ENCODE measurements at regions not wholly inside any gene's neighbourhood (a gene's known extent, or its start where the extent isn't known, plus 50 kb on each side); places are given as distances from the start of the nearest gene placed in this dataset.

DNA sequence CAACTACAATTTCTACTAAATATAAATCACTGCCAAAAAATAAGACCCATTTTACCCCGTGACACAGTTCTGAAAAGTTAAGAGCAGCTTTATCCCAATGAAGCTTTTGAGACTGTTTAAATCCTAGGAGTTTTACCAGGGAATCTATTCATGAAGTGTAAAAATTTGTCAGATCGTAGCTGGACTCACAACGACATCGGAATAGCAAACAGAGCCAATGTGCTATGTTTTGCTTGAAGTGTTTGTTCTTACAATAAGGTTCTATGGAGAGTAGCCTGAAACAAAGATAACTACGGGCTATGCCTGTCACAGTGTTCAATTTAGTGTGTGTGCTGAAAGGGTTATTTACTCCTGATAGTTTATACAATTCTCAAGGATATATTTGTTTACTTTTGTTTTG lies 78.5 kb upstream of the L3MBTL4 start:
- Histone ChIP-seq H3K27ac (ENCODE audit: low read length) (no peak overlapping the region), H3K9me3 (ENCODE audit: control insufficient read depth, low read depth, low read length) (no peaks in the 10 kb centered on the region), H3K36me3 (ENCODE audit: control insufficient read depth, low read depth, low read length) (no peaks in the 10 kb centered on the region), H3K4me3 (ENCODE audit: low read length) (no peak overlapping the region), H3K27me3 (ENCODE audit: control insufficient read depth, insufficient read depth, low read length) (no peaks in the 10 kb centered on the region), H3K9ac (ENCODE audit: low read length) (no peak overlapping the region), H3K4me1 (ENCODE audit: control insufficient read depth, low read depth, low read length) (peaks cover 9% of the 10 kb centered on the region)

DNA sequence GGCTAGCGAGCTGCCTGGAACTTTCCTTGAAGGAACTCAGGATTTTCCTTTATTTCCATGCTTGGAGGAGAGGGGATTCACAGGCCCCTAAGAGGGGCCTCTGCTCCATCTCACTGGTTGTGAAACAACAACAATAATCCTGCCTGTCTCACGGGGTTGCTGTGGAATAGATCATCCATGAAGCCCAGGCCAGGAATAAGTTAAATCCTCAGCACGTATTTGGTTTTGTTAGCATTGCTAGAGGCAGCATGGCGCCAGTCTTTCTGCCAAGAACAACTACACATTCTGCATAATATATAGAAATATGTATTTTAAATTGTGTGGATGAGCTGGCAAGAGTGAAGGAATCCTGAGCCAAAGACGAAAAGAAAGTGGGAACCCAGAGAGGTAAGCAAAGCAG lies 80.8 kb upstream of the L3MBTL4 start:
- Histone ChIP-seq H3K4me3 (ENCODE audit: low read length) (no peak overlapping the region), H3K27ac (ENCODE audit: low read length) (no peak overlapping the region), H3K27me3 (ENCODE audit: control insufficient read depth, insufficient read depth, low read length) (no peaks in the 10 kb centered on the region), H3K9ac (ENCODE audit: low read length) (no peak overlapping the region), H3K36me3 (ENCODE audit: control insufficient read depth, low read depth, low read length) (no peaks in the 10 kb centered on the region), H3K4me1 (ENCODE audit: control insufficient read depth, low read depth, low read length) (no peaks in the 10 kb centered on the region), H3K9me3 (ENCODE audit: control insufficient read depth, low read depth, low read length) (no peaks in the 10 kb centered on the region)

DNA sequence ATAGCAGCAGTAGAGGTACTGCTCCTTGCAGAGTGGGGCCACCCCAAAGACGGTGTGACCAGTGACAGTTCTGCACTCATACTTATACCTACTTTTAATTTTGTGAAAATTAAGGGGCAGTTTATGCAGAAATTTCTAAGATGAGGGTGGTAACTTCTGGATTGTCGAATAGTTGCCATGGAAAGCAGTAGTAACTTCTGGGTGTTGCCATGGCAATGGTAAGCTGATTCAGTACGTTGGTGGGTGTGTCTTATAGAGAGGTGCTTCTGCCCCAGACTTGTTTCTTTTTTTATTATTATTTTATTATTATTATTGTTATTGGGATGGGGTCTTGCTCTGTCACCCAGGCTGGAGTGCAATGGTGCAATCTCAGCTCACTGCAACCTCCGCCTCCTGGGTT lies 82.8 kb upstream of the L3MBTL4 start:
- Histone ChIP-seq H3K27me3 (ENCODE audit: control insufficient read depth, insufficient read depth, low read length) (no peaks in the 10 kb centered on the region), H3K9ac (ENCODE audit: low read length) (no peak overlapping the region), H3K9me3 (ENCODE audit: control insufficient read depth, low read depth, low read length) (no peaks in the 10 kb centered on the region)

DNA sequence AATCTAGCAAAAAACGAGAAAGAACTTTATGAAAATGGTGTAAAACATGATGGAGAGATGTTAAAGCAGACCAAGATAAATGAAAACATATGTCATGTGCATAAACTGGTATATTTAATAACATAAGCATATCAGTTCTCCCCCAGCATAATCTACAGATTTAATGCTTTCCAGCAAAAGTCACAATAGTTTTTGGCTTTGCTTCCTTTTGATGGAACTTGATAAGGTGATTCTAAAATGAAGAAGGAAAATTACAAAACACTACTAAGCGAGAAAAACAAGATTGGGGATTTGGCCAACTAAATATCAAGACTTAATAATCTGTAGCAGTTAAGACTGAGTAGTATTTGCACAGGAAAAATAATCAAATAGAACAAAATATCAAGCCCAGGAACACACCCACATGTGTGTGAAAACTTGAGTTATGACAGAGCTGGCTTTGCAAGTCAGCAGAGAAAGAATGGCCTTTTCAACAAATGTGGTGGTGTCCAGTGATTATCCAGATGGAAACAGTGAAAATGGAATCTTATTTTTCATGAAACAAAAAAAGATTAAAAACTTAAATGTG lies 83.7 kb upstream of the L3MBTL4 start:
- Histone ChIP-seq H3K27me3 (ENCODE audit: control insufficient read depth, insufficient read depth, low read length) (no peaks in the 10 kb centered on the region), H3K4me3 (ENCODE audit: low read length) (no peak overlapping the region), H3K36me3 (ENCODE audit: control insufficient read depth, low read depth, low read length) (no peaks in the 10 kb centered on the region), H3K9ac (ENCODE audit: low read length) (no peak overlapping the region), H3K4me1 (ENCODE audit: control insufficient read depth, low read depth, low read length) (peaks cover 11% of the 10 kb centered on the region), H3K9me3 (ENCODE audit: control insufficient read depth, low read depth, low read length) (no peaks in the 10 kb centered on the region), H3K27ac (ENCODE audit: low read length) (no peak overlapping the region)

More for the DNA sequence above, 82.8 kb upstream of the L3MBTL4 start:
- peaks cover 8% of the 10 kb centered on the region for H3K4me1 ChIP-seq (ENCODE audit: control insufficient read depth, low read depth, low read length)
- no peak overlapping the region for H3K4me3 ChIP-seq (ENCODE audit: low read length)
- H3K36me3 ChIP-seq (ENCODE audit: control insufficient read depth, low read depth, low read length): no peaks in the 10 kb centered on the region
- no peak overlapping the region for H3K27ac ChIP-seq (ENCODE audit: low read length)

DNA sequence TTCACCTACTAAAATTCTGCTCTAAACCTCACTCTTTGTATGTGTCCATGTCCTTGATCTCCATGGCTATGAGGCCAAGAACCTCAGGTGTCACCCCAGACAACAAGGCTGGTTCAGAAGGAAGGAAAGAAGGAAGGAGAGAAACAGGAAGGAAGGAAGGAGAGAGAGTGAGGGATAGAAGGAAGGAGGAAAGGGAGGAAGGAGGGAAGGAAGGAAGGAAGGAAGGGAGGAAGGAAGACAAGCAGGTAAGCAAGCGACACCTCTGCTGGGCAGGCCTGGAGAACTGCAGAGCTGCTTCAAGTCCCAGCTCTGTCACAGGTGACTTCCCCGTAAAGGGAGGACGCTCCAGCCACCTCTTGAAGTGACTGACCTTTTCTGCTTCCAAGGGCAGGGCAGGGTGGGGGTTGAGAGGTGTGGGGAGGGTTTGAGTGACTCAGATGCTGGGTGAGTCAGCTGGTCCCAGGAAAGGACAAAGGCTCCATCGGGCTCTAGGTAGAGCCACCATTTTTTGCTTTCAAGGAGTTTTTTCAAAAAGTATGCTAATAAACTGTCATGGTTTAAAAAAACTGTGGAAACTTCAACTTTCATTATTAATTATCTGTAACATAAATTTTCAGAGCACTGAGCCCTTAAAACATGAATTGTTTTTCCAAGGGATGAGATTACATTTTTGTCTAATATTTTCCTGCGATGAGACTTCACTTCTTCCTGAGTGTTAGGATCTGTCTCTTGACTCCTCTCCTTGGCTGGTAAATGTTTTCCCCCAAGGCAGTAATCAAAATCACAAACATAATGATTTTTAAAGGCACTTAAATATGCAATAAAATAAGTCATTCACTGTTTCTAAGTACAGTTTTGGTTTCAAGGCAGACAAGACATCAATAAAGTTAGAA lies 90.1 kb upstream of the L3MBTL4 start:
- peaks cover 11% of the 10 kb centered on the region for H3K4me1 ChIP-seq (ENCODE audit: control insufficient read depth, low read depth, low read length)
- H3K9ac ChIP-seq (ENCODE audit: low read length): no peak overlapping the region
- no peak overlapping the region for H3K4me3 ChIP-seq (ENCODE audit: low read length)
- no peaks in the 10 kb centered on the region for H3K36me3 ChIP-seq (ENCODE audit: control insufficient read depth, low read depth, low read length)
- no peak overlapping the region for H3K27ac ChIP-seq (ENCODE audit: low read length)
- no peaks in the 10 kb centered on the region for H3K27me3 ChIP-seq (ENCODE audit: control insufficient read depth, insufficient read depth, low read length)
- no peaks in the 10 kb centered on the region for H3K9me3 ChIP-seq (ENCODE audit: control insufficient read depth, low read depth, low read length)

DNA sequence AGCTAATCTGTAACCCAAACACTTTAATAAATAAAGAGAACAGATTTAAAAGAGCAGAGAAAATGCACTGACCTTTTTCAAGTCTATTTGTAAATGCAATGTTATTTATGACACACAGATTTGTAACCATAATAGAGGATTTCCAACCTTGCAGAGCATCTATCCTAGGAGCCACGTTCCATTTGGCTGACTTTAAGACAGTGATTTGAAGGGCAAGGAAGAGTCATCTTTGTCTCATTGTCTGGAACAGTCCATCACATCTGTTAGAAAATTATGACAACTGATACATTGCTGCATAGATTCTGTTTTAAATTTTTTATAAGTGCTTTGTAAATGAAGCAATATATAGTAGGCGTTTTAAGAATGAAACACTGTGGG lies 90.8 kb upstream of the L3MBTL4 start:
- H3K9me3 ChIP-seq (ENCODE audit: control insufficient read depth, low read depth, low read length): no peaks in the 10 kb centered on the region
- no peaks in the 10 kb centered on the region for H3K36me3 ChIP-seq (ENCODE audit: control insufficient read depth, low read depth, low read length)
- peaks cover 11% of the 10 kb centered on the region for H3K4me1 ChIP-seq (ENCODE audit: control insufficient read depth, low read depth, low read length)

DNA sequence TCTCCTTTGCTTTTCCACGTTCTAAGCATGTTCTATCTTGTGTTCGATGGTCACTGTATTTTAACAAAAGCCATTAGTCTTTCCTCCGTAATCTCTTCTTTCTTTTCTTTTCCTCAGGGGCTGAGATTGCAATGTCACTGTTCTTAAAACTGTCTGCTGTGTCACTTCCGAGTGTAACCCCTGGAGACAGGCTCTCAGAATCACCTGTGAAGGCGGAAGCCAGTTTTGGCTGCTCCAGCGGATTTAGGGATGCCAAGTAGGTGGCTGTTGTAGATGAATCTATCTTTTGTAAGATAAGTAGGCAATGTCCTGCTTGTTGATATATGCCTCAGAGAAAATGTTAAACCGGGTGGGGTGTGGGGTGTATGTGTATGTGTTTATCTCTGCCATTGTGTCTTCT lies 94.7 kb upstream of the L3MBTL4 start:
- Histone ChIP-seq H3K9ac (ENCODE audit: low read length) (no peak overlapping the region), H3K9me3 (ENCODE audit: control insufficient read depth, low read depth, low read length) (no peaks in the 10 kb centered on the region), H3K4me1 (ENCODE audit: control insufficient read depth, low read depth, low read length) (no peaks in the 10 kb centered on the region), H3K36me3 (ENCODE audit: control insufficient read depth, low read depth, low read length) (no peaks in the 10 kb centered on the region), H3K4me3 (ENCODE audit: low read length) (no peak overlapping the region), H3K27ac (ENCODE audit: low read length) (no peak overlapping the region), H3K27me3 (ENCODE audit: control insufficient read depth, insufficient read depth, low read length) (no peaks in the 10 kb centered on the region)

More for the DNA sequence above, 90.8 kb upstream of the L3MBTL4 start:
- Histone ChIP-seq H3K27ac (ENCODE audit: low read length) (no peak overlapping the region), H3K9ac (ENCODE audit: low read length) (no peak overlapping the region), H3K4me3 (ENCODE audit: low read length) (no peak overlapping the region), H3K27me3 (ENCODE audit: control insufficient read depth, insufficient read depth, low read length) (no peaks in the 10 kb centered on the region)

- Histone ChIP-seq H3K9me3 (ENCODE audit: control insufficient read depth, low read depth, low read length) (no peaks in the 10 kb centered on the region), H3K27me3 (ENCODE audit: control insufficient read depth, insufficient read depth, low read length) (no peaks in the 10 kb centered on the region), H3K4me3 (ENCODE audit: low read length) (no peak overlapping the region), H3K36me3 (ENCODE audit: control insufficient read depth, low read depth, low read length) (no peaks in the 10 kb centered on the region), H3K27ac (ENCODE audit: low read length) (no peak overlapping the region), H3K9ac (ENCODE audit: low read length) (no peak overlapping the region), H3K4me1 (ENCODE audit: control insufficient read depth, low read depth, low read length) (no peaks in the 10 kb centered on the region)
Measured at GRCh38 chr18:6509832-6510231, 95.1 kb upstream of the L3MBTL4 start.

GRCh38 chr18:6520901-6521300 lies 106.2 kb upstream of the L3MBTL4 start:
- no peaks in the 10 kb centered on the region for H3K9me3 ChIP-seq (ENCODE audit: control insufficient read depth, low read depth, low read length)
- H3K27ac ChIP-seq (ENCODE audit: low read length): no peak overlapping the region
- H3K4me1 ChIP-seq (ENCODE audit: control insufficient read depth, low read depth, low read length): no peaks in the 10 kb centered on the region
- H3K27me3 ChIP-seq (ENCODE audit: control insufficient read depth, insufficient read depth, low read length): no peaks in the 10 kb centered on the region
- no peaks in the 10 kb centered on the region for H3K36me3 ChIP-seq (ENCODE audit: control insufficient read depth, low read depth, low read length)
- no peak overlapping the region for H3K4me3 ChIP-seq (ENCODE audit: low read length)
- no peak overlapping the region for H3K9ac ChIP-seq (ENCODE audit: low read length)

- Histone ChIP-seq H3K9me3 (ENCODE audit: control insufficient read depth, low read depth, low read length) (no peaks in the 10 kb centered on the region), H3K36me3 (ENCODE audit: control insufficient read depth, low read depth, low read length) (no peaks in the 10 kb centered on the region), H3K9ac (ENCODE audit: low read length) (no peak overlapping the region), H3K27me3 (ENCODE audit: control insufficient read depth, insufficient read depth, low read length) (no peaks in the 10 kb centered on the region), H3K27ac (ENCODE audit: low read length) (no peak overlapping the region), H3K4me3 (ENCODE audit: low read length) (no peak overlapping the region), H3K4me1 (ENCODE audit: control insufficient read depth, low read depth, low read length) (no peaks in the 10 kb centered on the region)
Measured at GRCh38 chr18:6521803-6522418, 107.2 kb upstream of the L3MBTL4 start.

- Histone ChIP-seq H3K27ac (ENCODE audit: low read length) (no peak overlapping the region), H3K27me3 (ENCODE audit: control insufficient read depth, insufficient read depth, low read length) (no peaks in the 10 kb centered on the region), H3K4me3 (ENCODE audit: low read length) (no peak overlapping the region), H3K4me1 (ENCODE audit: control insufficient read depth, low read depth, low read length) (no peaks in the 10 kb centered on the region), H3K9ac (ENCODE audit: low read length) (no peak overlapping the region), H3K36me3 (ENCODE audit: control insufficient read depth, low read depth, low read length) (no peaks in the 10 kb centered on the region), H3K9me3 (ENCODE audit: control insufficient read depth, low read depth, low read length) (no peaks in the 10 kb centered on the region)
Measured at GRCh38 chr18:6525604-6526003, 110.9 kb upstream of the L3MBTL4 start.
